Osteoblast (primary cell): ENCODE measurements at regions not wholly inside any gene's neighbourhood (a gene's known extent, or its start where the extent isn't known, plus 50 kb on each side); places are given as distances from the start of the nearest gene placed in this dataset.

Experiments
- DNase-seq: peaks from one replicate; pipeline ENCODE4 v3.0.0; 2011; ENCODE audit warnings: low spot score, mixed read lengths; ENCODE audit not compliant: insufficient read length; ENCODE audit errors: missing footprints
- H2AFZ ChIP-seq: 2 replicates; pipeline ENCODE4 v1.6.0; 2011; ENCODE audit warnings: mild to moderate bottlenecking, low read length
- H3K27ac ChIP-seq: 2 replicates; pipeline ENCODE4 v1.5.1; 2011; ENCODE audit warnings: mild to moderate bottlenecking, low read depth, low read length, moderate library complexity
- H3K27me3 ChIP-seq: 2 replicates; pipeline ENCODE4 v1.6.0; 2012; ENCODE audit warnings: mild to moderate bottlenecking, control low read depth, inconsistent platforms, low read length, moderate library complexity; ENCODE audit not compliant: insufficient read depth
- H3K36me3 ChIP-seq: 2 replicates; pipeline ENCODE4 v1.5.1; 2011; ENCODE audit warnings: mild to moderate bottlenecking, low read length, control low read depth, moderate library complexity; ENCODE audit not compliant: insufficient read depth
- H3K4me1 ChIP-seq: 2 replicates; pipeline ENCODE4 v1.5.1; 2011; ENCODE audit warnings: mild to moderate bottlenecking, low read length, control low read depth, moderate library complexity; ENCODE audit not compliant: insufficient read depth
- H3K4me2 ChIP-seq: 2 replicates; pipeline ENCODE4 v1.6.0; 2011; ENCODE audit warnings: mild to moderate bottlenecking, low read length; ENCODE audit not compliant: insufficient read depth
- H3K4me3 ChIP-seq: fragments of 200-600 bp; sonication (generic); 3 replicates; pipeline ENCODE4 v1.5.1; 2012; ENCODE audit warnings: mild to moderate bottlenecking, low read length, inconsistent platforms; ENCODE audit not compliant: insufficient read depth
- H3K79me2 ChIP-seq: 2 replicates; pipeline ENCODE4 v1.6.0; 2012; ENCODE audit warnings: mild to moderate bottlenecking, low read length, control low read depth, inconsistent platforms; ENCODE audit not compliant: insufficient read depth
- H3K9me3 ChIP-seq: 2 replicates; pipeline ENCODE4 v1.5.1; 2011; ENCODE audit warnings: low read depth, low read length, control low read depth
- H4K20me1 ChIP-seq: 2 replicates; pipeline ENCODE4 v1.6.0; 2012; ENCODE audit warnings: mild to moderate bottlenecking, low read length, control low read depth; ENCODE audit not compliant: insufficient read depth
- TF ChIP-seq, protein P1 (sequence below): IDR thresholded peaks from 2 replicates; pipeline ENCODE4 v1.5.1; 2011; ENCODE audit warnings: mild to moderate bottlenecking, low read depth, low read length, moderate library complexity; ENCODE audit errors: extremely low read depth

DNA sequence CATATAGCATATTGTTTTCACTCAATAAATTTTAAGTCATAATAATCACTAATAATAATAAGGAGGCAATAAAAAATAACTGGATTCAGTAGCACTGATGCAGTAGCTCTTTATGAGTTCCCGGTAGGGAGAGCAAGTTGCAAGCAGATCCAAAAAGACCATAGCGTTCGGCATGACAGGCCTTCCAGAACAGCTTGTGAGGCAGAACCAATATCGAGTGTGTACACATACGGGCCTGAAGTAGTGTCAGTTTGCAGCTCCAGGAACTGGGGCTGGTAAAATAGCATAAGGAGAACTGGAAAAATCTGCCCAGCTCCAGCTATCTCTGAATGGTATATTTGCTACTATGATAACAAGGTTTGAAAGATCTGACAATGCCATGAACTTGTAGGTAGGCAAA is 1607.8 kb upstream of the PIK3C3 start:
- H3K9me3 ChIP-seq: no peaks in the 10 kb centered on the region
- H3K4me1 ChIP-seq: no peaks in the 10 kb centered on the region

DNA sequence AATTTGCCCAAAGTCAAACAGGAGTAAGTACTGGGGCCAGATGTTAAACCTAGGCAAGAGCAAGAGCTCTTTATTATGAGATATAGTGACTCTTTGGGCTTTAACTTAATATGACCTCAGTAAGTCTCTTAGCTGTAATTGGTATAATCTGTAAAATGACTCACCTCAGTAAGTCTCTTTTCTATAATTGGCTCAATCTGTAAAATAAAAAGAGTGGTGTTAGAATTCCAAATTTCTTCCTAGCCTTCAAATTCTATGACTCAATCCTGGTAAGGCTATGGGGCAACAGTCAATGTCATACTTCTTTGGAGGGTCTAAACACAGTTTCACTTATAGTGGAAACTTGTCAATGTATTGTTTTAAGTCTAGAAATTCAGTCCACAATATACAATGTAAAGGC is 1608.9 kb upstream of the PIK3C3 start:
- TF ChIP-seq, protein P1, sequence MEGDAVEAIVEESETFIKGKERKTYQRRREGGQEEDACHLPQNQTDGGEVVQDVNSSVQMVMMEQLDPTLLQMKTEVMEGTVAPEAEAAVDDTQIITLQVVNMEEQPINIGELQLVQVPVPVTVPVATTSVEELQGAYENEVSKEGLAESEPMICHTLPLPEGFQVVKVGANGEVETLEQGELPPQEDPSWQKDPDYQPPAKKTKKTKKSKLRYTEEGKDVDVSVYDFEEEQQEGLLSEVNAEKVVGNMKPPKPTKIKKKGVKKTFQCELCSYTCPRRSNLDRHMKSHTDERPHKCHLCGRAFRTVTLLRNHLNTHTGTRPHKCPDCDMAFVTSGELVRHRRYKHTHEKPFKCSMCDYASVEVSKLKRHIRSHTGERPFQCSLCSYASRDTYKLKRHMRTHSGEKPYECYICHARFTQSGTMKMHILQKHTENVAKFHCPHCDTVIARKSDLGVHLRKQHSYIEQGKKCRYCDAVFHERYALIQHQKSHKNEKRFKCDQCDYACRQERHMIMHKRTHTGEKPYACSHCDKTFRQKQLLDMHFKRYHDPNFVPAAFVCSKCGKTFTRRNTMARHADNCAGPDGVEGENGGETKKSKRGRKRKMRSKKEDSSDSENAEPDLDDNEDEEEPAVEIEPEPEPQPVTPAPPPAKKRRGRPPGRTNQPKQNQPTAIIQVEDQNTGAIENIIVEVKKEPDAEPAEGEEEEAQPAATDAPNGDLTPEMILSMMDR: no peak
- no peak overlapping the region for H3K27ac ChIP-seq
- no peaks in the 10 kb centered on the region for H3K79me2 ChIP-seq
- no peaks in the 10 kb centered on the region for H4K20me1 ChIP-seq
- H3K4me1 ChIP-seq: no peaks in the 10 kb centered on the region
- no peak overlapping the region for H3K4me2 ChIP-seq
- no peaks in the 10 kb centered on the region for H3K27me3 ChIP-seq
- H2AFZ ChIP-seq: no peak overlapping the region
- no peaks in the 10 kb centered on the region for H3K36me3 ChIP-seq
- H3K4me3 ChIP-seq: no peak overlapping the region
- no peaks in the 10 kb centered on the region for H3K9me3 ChIP-seq
- no peak for DNase-seq

More for the DNA sequence above, 1607.8 kb upstream of the PIK3C3 start:
- Histone ChIP-seq H3K4me2 (no peak overlapping the region), H3K4me3 (no peak overlapping the region), H2AFZ (no peak overlapping the region), H3K36me3 (no peaks in the 10 kb centered on the region), H4K20me1 (no peaks in the 10 kb centered on the region), H3K79me2 (no peaks in the 10 kb centered on the region), H3K27me3 (no peaks in the 10 kb centered on the region), H3K27ac (no peak overlapping the region)
- no peak for DNase-seq
- TF ChIP-seq, protein P1: no peak

DNA sequence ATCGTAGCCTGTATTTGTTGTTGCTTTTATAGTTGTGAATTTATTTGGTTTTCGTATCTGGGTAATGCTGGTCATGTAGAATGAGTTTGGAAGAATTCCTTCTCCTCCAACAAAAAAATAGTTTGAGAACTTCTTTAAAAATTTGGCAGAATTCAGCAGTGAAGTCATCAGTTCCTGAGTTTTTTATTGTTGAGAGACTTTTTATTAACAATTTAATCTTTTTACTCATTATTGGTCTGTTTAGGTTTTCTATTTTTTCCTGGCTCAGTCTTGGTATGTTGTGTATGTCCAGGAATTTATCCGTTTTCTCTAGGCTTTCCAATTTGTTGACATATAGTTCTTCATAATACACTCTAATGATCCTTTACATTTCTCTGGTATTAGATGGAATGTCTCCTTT is 1613.3 kb upstream of the PIK3C3 start:
- no peak overlapping the region for H3K4me3 ChIP-seq
- H2AFZ ChIP-seq: no peak overlapping the region
- no peaks in the 10 kb centered on the region for H3K27me3 ChIP-seq
- no peaks in the 10 kb centered on the region for H3K79me2 ChIP-seq
- H3K27ac ChIP-seq: no peak overlapping the region
- H3K9me3 ChIP-seq: no peaks in the 10 kb centered on the region
- no peak for DNase-seq
- H3K36me3 ChIP-seq: no peaks in the 10 kb centered on the region
- H4K20me1 ChIP-seq: no peaks in the 10 kb centered on the region
- TF ChIP-seq, protein P1: no peak
- no peak overlapping the region for H3K4me2 ChIP-seq
- no peaks in the 10 kb centered on the region for H3K4me1 ChIP-seq

DNA sequence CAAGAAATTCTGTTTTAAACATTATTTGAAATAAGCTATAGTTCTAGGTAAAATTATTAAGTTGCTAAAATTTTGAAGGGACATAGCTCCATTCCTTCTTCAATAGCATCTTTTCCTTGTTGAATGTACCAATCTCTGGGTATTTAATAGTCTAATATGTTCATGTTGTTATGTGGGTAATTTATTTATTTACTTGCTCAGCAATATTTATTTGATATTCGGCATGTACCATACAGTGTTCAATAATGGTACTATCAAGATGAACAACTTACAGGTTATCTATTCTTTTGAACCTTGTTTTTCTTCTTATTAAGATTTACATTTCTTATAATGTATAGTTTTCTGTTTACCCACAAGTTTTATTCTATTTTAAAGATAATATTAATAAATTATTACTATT is 1616.8 kb upstream of the PIK3C3 start:
- Histone ChIP-seq H2AFZ (no peak overlapping the region), H4K20me1 (no peaks in the 10 kb centered on the region), H3K4me3 (no peak overlapping the region), H3K9me3 (no peaks in the 10 kb centered on the region), H3K4me1 (no peaks in the 10 kb centered on the region), H3K27me3 (no peaks in the 10 kb centered on the region), H3K36me3 (no peaks in the 10 kb centered on the region), H3K79me2 (no peaks in the 10 kb centered on the region), H3K27ac (no peak overlapping the region), H3K4me2 (no peak overlapping the region)
- TF ChIP-seq, protein P1: no peak
- no peak for DNase-seq
